DND-41 (cell line): ENCODE measurements at regions not wholly inside any gene's neighbourhood (a gene's known extent, or its start where the extent isn't known, plus 50 kb on each side); places are given as distances from the start of the nearest gene placed in this dataset.

ENCODE experiments used
- CTCF ChIP-seq: IDR thresholded peaks from 2 replicates; pipeline ENCODE4 v1.5.1; 2012; ENCODE audit warnings: borderline replicate concordance, low read length, moderate library complexity, mild to moderate bottlenecking; ENCODE audit not compliant: poor library complexity, severe bottlenecking; ENCODE audit errors: extremely low read depth
- EZH2 ChIP-seq: IDR thresholded peaks from 3 replicates; pipeline ENCODE4 v1.6.1; 2012; ENCODE audit warnings: borderline replicate concordance, low read depth, mild to moderate bottlenecking, moderate library complexity, low read length, inconsistent platforms; ENCODE audit not compliant: severe bottlenecking

DNA sequence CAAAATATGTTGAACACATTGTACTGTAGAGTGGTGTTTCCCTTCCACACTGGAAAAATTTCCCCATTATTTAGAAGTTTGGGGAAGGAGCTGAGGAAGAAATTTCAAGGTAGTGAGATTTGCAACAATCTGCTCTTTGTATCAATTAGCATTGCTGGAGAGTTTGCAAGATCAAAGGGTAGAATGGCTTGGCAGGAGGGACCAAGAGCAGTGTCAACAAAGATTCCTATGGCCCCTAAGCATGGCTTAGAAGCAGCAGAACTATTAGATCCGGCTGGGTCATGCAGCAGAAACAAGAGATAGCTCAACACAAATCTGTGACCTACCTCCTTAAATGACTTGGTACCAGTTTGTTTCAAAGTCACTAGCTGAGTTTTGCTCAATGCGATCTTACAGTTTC lies 175.0 kb downstream of the C3orf38 start:
- no peak for TF ChIP-seq CTCF
- TF ChIP-seq EZH2: no peak
